HG03520 (cell line): ENCODE measurements at regions not wholly inside any gene's neighbourhood (a gene's known extent, or its start where the extent isn't known, plus 50 kb on each side); places are given as distances from the start of the nearest gene placed in this dataset.

Experiments
- ATAC-seq: cut with Tn5 transposase; IDR thresholded peaks from one replicate; pipeline ENCODE4 v1.9.1; 2021; ENCODE audit warnings: mild to moderate bottlenecking, moderate library complexity; ENCODE audit not compliant: unreplicated experiment

DNA sequence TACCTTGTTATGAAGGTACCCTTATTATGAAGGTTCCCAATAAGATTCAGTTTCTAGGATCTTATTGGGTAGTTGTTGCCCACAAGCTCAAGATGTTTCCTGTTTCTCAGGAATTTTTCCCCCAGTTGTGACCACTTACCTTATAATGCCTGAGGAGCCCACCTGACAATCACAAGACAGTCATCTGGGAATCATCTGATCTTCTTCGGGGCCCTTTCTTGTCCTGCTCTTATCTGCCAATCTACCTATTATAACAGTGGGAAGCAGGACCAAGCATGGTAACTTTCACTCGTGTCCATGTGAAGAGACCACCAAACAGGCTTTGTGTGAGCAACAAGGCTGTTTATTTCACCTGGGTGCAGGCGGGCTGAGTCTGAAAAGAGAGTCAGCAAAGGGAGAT, 825.5 kb downstream of the BCL11B start:
- no peak for ATAC-seq

- no peak for ATAC-seq
Observed at GRCh38 chr14:98456231-98456630, 815.8 kb downstream of the BCL11B start.

GRCh38 chr14:98458702-98459101, 813.3 kb downstream of the BCL11B start:
- ATAC-seq: no peak

GRCh38 chr14:98462908-98463307, 809.1 kb downstream of the BCL11B start:
- no peak for ATAC-seq

- no peak for ATAC-seq
Observed at GRCh38 chr14:98466807-98467206, 805.2 kb downstream of the BCL11B start.

- no peak for ATAC-seq
Observed at GRCh38 chr14:98470663-98471062, 801.3 kb downstream of the BCL11B start.

DNA sequence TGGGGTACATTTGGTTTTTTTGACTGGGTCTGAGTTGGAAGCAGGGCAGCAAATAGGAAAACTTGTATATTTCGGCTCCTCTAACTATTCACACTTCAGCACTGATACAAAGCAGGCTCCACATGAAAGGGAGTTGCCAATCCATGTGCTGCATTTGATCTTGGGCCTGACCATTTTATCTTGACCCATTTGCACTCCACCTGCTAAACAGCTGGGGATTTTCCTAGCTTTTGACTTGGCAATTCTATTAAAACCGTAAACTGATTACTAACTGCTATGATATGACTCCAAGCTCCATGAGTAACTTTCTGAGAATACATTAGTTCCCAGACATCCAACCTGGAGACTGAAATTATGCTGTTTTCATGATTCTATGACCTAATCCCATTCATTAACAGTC, 797.1 kb downstream of the BCL11B start:
- ATAC-seq: no peak

- no peak for ATAC-seq
Observed at GRCh38 chr14:98477935-98478334, 794.1 kb downstream of the BCL11B start.

GRCh38 chr14:98489115-98489514, 782.9 kb downstream of the BCL11B start:
- no peak for ATAC-seq

DNA sequence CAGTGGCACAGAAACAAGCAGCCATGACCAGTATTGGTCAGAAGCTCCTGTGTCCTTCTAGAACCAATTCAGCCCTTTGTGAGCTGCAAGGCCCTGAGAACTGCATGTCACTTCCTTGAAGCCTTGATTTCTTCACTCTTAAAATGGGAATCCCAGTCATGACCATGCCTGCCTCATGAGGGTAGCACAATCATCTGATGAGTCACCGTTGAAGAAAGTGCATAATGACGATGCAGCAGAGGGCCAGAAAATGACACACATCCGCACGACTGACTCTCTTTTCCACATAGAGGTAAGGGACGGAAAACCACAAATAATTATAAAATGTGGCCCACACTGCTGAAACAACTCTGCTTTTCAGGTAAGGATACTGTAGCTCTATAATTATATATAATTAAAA, 777.4 kb downstream of the BCL11B start:
- ATAC-seq: no peak

- ATAC-seq: no peak
Observed at GRCh38 chr14:98498019-98498885, 773.7 kb downstream of the BCL11B start.

DNA sequence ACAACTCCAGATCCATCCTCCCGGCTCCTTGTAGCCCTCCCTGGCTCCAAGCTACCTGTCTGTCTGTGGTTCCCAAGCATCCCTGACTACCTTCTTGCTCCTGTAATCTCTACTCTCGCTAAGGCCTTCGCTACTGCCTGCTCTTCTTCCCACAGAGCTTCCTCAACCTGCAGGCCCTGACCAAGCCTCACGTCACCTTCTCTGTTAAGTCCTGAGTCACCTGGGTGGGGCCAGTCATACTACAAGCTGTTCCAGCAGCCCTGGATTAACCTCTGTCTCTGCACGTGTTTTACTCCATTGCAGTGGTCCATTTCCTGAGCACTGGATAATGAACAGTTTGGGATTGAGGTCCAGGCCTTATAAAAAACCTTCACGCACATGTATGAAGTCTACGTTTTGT, 770.7 kb downstream of the BCL11B start:
- no peak for ATAC-seq

DNA sequence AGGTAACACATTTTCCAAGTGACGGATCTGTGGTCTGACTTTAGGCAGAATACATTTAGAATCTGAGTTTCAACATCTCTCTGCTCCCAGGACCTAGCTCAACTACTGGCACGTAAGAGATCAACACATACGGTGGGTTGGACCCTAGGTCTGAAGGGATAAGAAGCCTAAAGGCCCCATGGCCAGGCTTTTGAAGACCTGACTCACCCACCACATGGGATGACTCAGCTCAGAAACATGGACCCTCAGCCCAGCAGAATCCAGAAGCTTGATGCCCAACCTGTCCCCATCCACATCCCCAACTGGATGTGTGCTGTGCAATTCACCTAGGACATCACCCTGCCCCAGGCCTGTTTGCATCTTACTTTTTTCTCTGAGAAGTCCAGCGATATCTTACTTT, 770.2 kb downstream of the BCL11B start:
- no peak for ATAC-seq

- ATAC-seq: no peak
Observed at GRCh38 chr14:98503086-98503815, 768.7 kb downstream of the BCL11B start.

DNA sequence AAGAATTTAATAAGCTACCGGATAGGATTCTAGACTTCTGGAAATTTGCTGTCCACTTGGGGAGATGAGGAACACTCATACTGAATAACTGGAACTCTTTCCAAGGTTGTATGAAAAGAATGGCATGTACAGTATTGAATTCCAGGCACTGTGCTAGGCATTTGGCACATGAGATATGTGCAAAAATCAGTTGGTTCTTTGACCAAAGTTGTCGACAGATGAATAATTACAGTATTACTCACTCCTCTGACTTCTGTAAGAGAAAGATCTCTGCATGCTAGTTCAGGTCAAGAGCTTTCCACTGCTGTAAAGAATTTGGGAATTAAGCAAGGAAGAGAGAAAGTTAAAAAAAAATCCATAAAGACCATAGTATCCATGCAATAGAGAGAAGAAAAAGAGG, 764.7 kb downstream of the BCL11B start:
- ATAC-seq: no peak

DNA sequence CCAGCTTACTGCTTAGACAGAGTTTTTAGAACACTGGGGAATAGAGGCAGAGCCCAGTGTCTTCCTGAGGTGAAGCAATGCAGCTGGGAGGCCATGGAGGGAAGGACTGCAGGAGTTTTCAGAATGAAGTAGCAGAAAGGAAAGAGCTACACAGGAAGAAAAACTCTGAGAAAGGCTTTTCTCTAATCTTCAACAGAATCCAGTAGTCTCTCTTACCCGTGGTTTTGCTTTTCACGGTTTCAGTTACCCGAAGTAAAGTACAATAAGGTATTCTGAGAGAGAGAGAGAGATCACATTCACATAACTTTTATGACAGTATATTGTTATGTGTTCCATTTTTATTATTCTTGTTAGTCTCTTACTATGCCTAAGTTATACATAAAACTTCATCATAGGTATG, 761.6 kb downstream of the BCL11B start:
- ATAC-seq: no peak

DNA sequence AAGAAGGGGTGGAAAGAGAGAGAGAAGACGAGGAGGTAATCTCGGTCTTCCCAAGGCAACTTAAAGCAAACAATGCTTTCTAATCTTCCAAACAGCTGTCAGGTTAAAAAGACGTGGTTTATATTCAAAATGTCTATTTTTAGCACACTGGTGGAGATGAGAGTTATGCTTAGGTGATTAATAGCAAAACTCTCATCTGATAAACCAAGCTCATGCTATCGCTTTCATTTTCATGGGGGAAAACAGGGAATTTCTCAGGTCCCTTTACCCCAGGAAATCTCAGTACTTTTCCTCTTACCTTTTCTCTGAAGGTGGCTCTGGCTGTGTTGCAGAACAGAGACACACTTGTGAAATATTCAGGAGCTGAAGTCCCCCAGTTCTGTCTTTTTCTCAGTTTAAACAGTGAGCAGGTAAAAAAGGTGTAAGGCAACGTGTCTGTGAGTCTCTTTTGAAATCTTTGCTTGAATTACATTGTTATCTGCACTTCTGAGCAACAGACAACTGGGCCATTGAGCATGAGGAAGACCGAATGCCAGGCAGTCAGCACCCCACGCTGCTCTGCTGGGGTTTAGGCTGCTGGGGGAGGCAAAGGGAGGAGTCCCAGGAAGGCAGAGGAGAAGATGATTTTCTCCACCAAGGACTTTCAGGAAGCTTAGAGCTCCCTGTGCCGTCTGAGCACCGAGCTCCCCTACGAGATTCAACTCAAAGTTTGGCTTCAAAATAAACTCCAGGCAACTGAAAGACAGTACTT, 759.3 kb downstream of the BCL11B start:
- no peak for ATAC-seq

DNA sequence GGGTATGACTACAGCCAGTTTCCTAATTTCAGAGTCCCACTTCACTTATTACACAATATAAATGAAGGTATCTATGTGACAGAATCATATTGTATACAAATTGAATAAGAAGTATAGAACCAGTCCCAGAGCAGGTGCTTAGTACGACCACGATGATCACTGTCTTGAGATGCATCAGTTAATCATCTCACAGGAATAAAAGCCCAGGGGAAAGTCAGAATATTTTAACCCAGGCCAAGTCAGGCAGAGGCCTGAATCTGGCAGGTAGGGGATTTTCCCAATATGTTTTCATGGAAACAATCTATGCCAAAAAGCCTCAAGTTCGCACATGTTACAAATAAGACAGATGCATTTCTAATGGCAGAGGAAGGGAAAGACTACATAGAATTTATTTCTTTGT, 758.4 kb downstream of the BCL11B start:
- ATAC-seq: no peak

- ATAC-seq: no peak
Observed at GRCh38 chr14:98514016-98514415, 758.0 kb downstream of the BCL11B start.

- ATAC-seq: no peak
Observed at GRCh38 chr14:98536256-98536655, 735.7 kb downstream of the BCL11B start.

- ATAC-seq: no peak
Observed at GRCh38 chr14:98542316-98542715, 729.7 kb downstream of the BCL11B start.

- ATAC-seq: no peak
Observed at GRCh38 chr14:98543074-98543473, 728.9 kb downstream of the BCL11B start.
